Left renal pelvis (tissue), 4 donors: ENCODE measurements at regions not wholly inside any gene's neighbourhood (a gene's known extent, or its start where the extent isn't known, plus 50 kb on each side); places are given as distances from the start of the nearest gene placed in this dataset.

Experiments
- DNase-seq, 4 donors: peaks; one replicate each; pipeline ENCODE4 v3.0.0-alpha.2; 2013; ENCODE audit warnings: low read depth in 4 of 4, low spot score in 3 of 4

GRCh38 chr20:60403105-60403741 is 445.0 kb downstream of the CDH26 start:
- DNase-seq = no peak

DNA sequence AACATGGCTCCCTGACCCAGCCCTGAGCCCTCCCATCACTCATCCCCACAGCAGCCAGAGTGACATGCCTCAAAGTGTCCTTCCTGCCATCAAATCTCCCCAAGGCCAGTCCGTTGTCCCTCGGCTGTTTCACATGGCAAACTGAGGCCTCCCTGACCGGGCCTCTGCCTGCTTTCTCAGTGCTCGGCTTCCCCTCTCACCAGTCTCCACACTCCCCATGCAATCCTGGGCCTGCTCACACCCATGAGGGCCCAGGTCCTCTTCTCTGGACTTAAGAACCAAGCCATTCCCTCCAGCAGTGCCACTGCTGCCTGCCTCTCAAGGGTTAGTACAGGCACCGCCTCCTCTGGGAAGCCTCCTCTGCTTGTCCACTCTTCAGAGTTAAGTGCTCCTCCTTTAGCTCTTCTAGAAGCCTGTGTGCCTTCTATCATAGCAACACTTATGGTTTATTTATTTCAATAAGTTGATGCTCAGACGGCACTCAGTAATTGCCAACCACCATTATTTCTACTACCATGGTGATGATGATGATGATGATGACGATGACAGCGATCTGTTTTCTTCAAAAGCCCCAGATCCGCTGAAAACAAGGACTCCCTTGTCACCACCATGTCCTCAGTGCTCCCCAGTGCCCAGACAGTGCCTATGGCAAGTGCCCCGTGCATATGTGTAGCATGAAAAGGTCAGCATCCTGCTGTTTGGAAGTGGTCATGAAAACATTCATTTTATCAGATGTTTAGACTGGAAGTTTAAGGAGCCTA is 449.0 kb downstream of the CDH26 start:
- no peak for DNase-seq

GRCh38 chr20:60407938-60408337 is 449.7 kb downstream of the CDH26 start:
- no peak for DNase-seq

GRCh38 chr20:60408435-60408834 is 450.2 kb downstream of the CDH26 start:
- no peak for DNase-seq

GRCh38 chr20:60410618-60411264 is 452.5 kb downstream of the CDH26 start:
- DNase-seq = no peak

DNA sequence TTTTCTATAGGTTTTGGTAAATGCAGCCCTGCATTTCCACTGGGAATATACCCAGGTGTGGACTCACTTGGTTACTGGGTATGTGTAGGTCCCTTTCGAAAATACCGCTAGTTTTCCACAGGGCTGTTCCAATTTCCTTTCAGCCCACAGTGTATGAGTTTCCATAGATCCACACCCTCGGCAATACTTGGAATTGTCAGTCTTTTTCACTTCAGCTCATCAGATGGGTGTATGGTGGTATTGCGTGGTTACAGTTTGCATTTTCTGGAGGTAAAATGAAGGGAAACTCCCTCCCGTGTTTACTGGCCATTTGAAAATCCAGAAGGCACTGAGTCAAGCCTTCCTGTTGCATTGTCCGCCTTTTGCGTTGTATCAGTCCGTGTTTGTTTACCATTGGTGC is 453.6 kb downstream of the CDH26 start:
- no peak for DNase-seq

- no peak for DNase-seq
These were observed 462.5 kb downstream of the CDH26 start for GRCh38 chr20:60420676-60421229.

DNA sequence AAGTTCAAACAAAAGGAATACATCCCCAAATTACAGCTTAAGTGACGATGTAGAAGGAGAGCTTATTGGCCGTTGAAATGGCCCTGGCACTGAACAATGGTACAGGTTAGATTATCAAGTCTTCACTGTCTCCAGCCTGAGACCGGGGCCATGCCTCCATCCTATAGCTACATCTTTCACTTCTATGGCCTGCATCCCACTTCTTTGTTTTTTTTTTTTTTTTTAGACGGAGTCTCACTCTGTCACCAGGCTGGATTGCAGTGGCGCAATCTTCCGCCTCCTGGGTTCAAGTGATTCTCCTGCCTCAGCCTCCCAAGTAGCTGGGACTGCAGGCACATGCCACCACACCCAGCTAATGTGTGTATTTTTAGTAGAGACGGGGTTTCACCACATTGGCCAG is 464.6 kb downstream of the CDH26 start:
- no peak for DNase-seq

DNA sequence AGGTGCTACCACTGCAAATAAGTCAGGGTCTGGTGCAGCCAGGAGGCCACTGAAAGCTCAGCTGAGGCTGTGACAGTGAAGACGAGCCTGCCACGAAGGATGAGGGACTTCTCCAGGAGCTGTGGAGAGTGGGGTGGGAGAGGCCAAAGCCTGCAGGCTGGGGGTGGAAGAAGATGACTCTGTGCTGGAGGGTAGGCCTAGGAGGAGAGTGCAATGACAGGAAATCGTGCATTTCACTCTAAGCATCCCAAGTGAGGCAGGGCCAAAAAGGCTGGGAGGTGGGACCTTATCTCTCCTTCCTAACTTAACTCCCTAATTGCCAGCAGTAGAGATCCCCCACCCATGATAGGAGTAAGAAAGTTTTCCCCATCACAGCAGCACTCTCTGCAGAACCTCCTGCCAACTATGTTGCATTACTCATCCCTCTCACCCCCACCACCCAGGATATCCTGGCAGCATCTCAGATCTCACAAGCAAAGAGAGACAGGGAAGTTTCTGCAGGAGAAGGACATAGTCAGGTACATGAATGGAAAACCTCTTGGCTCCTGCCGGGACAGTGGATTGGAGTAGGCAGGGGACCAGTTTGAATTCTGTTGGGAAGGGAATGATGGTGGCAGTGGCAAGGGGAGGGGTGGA is 466.2 kb downstream of the CDH26 start:
- no peak for DNase-seq

DNA sequence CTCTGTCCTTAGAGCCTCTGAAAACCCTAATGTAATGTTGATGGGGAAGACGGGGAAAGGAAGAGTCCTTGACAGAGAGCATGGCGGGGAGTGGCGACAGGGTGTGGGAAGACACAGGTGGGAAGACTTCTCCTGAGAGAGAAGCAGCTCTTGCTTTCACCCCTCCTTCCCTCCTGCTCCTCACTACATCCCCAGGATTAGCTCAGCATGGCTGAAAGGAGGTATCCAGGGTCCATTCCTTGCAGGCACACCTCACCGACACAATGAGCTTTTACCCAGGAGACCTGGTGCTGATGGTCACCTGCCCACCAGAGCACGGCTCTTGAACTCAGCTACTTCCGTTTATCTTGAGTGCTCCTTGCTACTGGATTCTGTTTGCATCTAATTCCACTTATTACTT is 469.3 kb downstream of the CDH26 start:
- DNase-seq = no peak

- DNase-seq = no peak
These were observed 470.4 kb downstream of the CDH26 start for GRCh38 chr20:60428651-60429050.

- no peak for DNase-seq
These were observed 472.3 kb downstream of the CDH26 start for GRCh38 chr20:60430516-60431001.

DNA sequence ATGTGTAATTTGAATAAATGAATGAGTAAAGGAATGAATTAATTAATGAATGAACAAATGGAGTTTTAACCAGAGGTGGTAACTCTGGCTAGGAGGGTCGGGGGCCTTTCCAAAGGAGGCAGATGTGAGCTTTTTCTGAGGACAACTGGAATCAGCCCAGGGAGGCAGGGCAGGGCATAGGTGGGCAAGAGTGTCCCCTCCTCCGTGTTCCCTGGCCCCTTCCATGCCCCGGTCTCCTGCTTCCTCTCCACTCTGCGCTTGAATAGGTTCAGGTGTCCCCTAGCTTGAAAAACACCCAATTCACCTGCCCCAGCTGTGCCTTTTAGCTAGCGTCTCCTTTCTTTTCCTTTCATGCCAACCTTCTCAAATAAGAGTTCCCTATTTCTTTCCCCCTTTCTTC is 473.1 kb downstream of the CDH26 start:
- DNase-seq = no peak

GRCh38 chr20:60437418-60437817 is 479.2 kb downstream of the CDH26 start:
- no peak for DNase-seq

GRCh38 chr20:60446267-60447111 is 488.3 kb downstream of the CDH26 start:
- DNase-seq = no peak

DNA sequence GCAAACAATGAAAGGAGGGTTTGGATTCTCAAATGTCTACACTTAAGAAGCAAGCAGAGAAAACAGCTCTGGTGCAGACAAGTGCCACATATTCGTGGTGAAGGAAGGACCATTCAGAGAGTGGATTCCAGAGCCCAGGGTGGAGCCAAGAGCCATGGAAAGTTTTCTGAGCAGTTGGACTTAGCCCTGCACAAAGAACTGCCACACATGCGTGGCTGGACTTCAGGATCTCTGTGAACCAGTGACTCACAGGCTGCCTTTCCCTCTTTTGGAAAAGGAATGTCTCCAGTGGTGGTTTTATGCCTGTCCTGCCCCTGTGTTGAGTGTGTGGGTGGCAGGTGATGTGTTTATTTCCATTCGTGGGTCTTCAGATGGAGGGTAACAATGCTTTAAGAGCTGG is 489.5 kb downstream of the CDH26 start:
- no peak for DNase-seq

DNA sequence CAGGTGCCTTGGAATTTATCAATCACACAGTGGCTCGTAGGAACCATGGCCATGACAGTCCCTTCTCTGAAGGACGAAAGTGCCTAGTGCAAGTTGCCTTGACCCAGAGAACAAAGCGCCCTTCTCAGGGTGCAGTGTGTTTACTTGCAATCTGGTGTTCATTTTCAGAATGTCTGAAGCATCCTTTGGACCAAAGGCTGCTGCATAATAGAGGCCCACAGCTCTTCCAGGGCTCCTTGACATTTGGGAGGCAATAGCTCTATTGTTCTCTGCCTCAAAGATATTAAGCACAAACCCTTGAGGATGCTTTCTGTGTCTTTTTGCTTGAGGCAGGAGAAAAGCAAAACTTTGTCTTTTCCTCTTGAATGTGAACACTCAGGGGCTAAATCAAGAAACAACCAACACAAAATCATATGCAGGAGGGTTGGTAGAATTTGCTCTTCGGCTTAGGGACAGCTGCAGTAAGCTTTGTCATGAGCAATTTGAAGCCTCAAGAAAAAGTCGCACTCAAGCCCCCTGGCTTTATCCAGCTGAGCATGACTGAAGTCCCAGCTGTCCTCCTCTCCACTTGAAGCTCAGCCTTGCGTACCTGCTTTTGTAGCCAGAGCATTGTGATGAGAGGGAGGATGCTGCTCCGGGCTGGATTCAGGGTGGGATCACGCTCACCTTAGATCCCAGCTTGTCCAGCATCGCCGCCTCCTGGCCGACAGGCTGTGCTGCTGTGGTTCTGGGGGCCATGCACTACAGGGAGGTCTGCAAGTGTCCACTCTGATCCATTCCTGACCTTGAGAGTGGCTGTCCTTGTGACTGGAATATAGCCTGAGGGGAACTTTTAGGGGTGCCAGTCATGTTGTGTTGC is 495.4 kb downstream of the CDH26 start:
- DNase-seq = no peak

GRCh38 chr20:60454491-60454890 is 496.3 kb downstream of the CDH26 start:
- DNase-seq = no peak

DNA sequence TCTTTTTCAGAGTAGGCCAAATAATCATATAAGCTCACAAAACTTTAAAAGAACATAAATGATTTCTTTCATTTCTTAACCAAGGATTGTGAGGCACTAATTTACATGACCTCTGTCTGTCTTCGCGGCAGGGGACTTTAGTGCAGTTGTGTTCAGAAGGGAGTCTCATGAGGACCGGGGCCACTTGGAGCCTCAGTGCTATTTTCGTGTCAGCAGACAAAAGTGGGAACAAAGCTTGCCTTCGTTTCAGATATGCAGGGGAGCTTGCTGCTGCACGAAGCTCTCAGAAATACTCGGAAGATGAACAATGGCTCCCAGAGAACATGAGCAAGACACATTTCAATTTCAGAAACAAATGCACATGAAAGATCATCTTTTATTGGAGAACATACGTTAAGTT is 497.0 kb downstream of the CDH26 start:
- DNase-seq = no peak
